ENCODE measurements at regions not wholly inside any gene's neighbourhood (a gene's known extent, or its start where the extent isn't known, plus 50 kb on each side); places are given as distances from the start of the nearest gene placed in this dataset.

- in situ Hi-C loops (cut with HindIII; ENCODE audit: low pct_unique_long_range_greater_than_20kb, low sequenced_read_pairs), result no loop called here
- TF ChIP-seq JUND (IDR thresholded peaks at IDR 0.05; ENCODE audit: low read depth), result no peak
- DNase-seq (ENCODE audit: low read depth in 1 of 2, low spot score in 1 of 2), result no peak
Measured at GRCh38 chr6:137651591-137652335, 157.6 kb upstream of the OLIG3 start.

DNA sequence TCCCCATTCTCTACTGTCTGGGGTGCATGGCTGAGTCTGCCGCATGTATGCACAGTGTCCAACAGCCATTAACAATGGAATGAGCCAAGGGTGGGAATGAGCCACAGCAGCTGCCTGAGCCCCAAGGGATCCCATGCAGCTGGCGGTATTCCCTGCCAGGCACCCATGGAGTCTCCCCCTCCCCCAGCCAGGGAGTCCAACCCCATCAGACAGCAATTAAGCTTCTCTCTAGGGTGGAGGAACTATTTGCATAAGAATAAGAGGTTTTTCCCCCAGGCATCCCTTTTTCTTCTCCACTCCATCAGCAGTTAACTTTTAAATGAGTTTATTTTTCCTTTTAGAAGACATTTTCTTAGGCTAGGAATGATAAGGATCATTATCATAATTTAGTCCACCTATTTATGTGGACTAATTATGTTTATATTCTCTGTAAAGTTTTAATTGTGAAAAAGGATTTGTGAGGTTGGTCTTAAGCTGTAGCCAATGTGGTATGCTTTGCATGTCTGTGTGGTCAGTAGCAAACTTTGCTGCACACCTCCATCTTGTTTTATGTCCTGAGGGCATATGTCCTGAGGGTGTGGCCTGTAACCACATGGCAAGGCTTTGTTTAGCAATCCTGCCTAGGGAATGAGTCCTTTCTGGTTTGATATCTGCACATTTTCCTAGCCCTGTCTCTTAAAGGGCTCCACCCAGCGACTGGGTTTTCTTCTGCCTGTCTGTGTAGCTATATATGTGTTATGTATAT, 158.9 kb upstream of the OLIG3 start:
- no peak for TF ChIP-seq JUND (IDR thresholded peaks at IDR 0.05; ENCODE audit: low read depth)
- in situ Hi-C loops (cut with HindIII; ENCODE audit: low pct_unique_long_range_greater_than_20kb, low sequenced_read_pairs), result no loop called here
- no peak for DNase-seq (ENCODE audit: low read depth in 1 of 2, low spot score in 1 of 2)

GRCh38 chr6:137653706-137654059, 159.5 kb upstream of the OLIG3 start:
- in situ Hi-C loops (cut with HindIII; ENCODE audit: low pct_unique_long_range_greater_than_20kb, low sequenced_read_pairs), result no loop called here
- TF ChIP-seq JUND (IDR thresholded peaks at IDR 0.05; ENCODE audit: low read depth), result no peak
- no peak for DNase-seq (ENCODE audit: low read depth in 1 of 2, low spot score in 1 of 2)

GRCh38 chr6:137654365-137654981, 160.3 kb upstream of the OLIG3 start:
- no peak for DNase-seq (ENCODE audit: low read depth in 1 of 2, low spot score in 1 of 2)
- in situ Hi-C loops (cut with HindIII; ENCODE audit: low pct_unique_long_range_greater_than_20kb, low sequenced_read_pairs), result no loop called here
- no peak for TF ChIP-seq JUND (IDR thresholded peaks at IDR 0.05; ENCODE audit: low read depth)

GRCh38 chr6:137655291-137655690, 161.1 kb upstream of the OLIG3 start:
- no peak for DNase-seq (ENCODE audit: low read depth in 1 of 2, low spot score in 1 of 2)
- in situ Hi-C loops (cut with HindIII; ENCODE audit: low pct_unique_long_range_greater_than_20kb, low sequenced_read_pairs), result no loop called here
- no peak for TF ChIP-seq JUND (IDR thresholded peaks at IDR 0.05; ENCODE audit: low read depth)

- in situ Hi-C loops (cut with HindIII; ENCODE audit: low pct_unique_long_range_greater_than_20kb, low sequenced_read_pairs), result no loop called here
Measured at GRCh38 chr6:137656735-137657134, 162.5 kb upstream of the OLIG3 start.

DNA sequence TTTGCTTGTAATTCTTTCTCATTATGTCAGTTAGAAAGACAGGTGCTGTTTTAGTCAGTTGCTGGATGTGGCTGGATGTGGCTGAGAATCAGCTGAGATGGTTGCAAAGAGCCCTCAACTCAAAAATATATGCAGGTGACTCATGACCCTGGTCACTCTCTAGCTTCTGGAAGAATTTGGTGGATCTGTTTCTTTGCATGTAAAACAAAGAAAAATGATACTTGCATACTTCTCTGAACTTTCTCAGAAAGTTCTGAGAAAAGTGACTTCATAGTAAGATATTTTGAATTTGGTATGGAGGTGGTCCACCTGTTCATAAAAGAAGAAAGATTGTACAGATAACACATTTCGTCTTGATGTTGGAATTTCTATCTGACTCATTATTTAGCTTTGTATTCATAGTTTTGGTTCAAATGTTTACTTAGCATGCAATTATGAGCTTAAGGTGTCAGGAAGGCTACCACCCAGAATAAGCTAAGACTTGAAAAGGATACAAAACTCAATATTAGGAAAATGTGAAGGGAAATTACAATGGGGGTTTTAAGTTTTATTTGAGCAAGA, 163.2 kb upstream of the OLIG3 start:
- peak in 1 of 2 experiments; percentile 5 for DNase-seq (ENCODE audit: low read depth in 1 of 2, low spot score in 1 of 2)
- no peak for TF ChIP-seq JUND (IDR thresholded peaks at IDR 0.05; ENCODE audit: low read depth)
- in situ Hi-C loops (cut with HindIII; ENCODE audit: low pct_unique_long_range_greater_than_20kb, low sequenced_read_pairs), result no loop called here

More at GRCh38 chr6:137656735-137657134, 162.5 kb upstream of the OLIG3 start:
- no peak for DNase-seq (ENCODE audit: low read depth in 1 of 2, low spot score in 1 of 2)
- no peak for TF ChIP-seq JUND (IDR thresholded peaks at IDR 0.05; ENCODE audit: low read depth)

DNA sequence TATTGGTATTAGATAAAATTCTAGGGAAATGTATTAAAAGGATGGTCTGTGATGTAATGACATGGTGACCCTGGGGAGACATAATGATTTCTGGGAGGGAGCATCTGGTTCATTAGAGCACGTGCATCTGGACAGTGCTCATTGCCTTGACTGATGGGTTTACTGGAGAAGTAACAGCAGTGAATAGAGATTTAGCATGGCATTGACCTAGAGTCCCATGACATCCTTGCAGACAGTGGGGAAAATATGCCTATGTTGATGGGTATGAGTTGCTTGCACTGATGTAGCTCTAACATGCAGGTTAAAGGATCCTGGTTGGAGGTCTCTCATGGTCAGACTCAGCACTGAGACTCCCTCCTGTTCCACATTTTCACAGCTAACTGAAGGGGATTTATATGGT, 164.1 kb upstream of the OLIG3 start:
- no peak for DNase-seq (ENCODE audit: low read depth in 1 of 2, low spot score in 1 of 2)
- in situ Hi-C loops (cut with HindIII; ENCODE audit: low pct_unique_long_range_greater_than_20kb, low sequenced_read_pairs), result no loop called here
- TF ChIP-seq JUND (IDR thresholded peaks at IDR 0.05; ENCODE audit: low read depth), result no peak

DNA sequence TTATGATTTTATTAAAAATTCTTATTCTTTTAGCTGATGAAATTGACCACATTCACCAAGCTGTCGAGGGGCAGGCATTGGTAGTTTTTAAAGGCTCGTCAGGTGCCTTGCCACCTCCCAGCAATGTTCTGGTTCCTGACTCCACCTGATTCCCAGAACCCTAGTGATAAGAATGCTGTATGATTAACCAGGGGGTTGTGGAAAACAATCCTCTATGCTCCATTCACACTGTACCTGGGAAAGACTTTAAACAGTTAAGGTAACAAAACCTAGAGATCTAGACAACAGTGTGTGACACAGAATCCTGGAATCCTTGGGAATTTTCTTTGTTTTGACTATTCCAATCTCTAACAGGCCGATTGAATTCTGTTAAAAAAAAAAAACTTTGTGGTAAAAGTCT, 165.7 kb upstream of the OLIG3 start:
- in situ Hi-C loops (cut with HindIII; ENCODE audit: low pct_unique_long_range_greater_than_20kb, low sequenced_read_pairs), result no loop called here
- TF ChIP-seq JUND (IDR thresholded peaks at IDR 0.05; ENCODE audit: low read depth), result no peak
- no peak for DNase-seq (ENCODE audit: low read depth in 1 of 2, low spot score in 1 of 2)

GRCh38 chr6:137660296-137660731, 166.1 kb upstream of the OLIG3 start:
- DNase-seq (ENCODE audit: low read depth in 1 of 2, low spot score in 1 of 2), result no peak
- in situ Hi-C loops (cut with HindIII; ENCODE audit: low pct_unique_long_range_greater_than_20kb, low sequenced_read_pairs), result no loop called here
- TF ChIP-seq JUND (IDR thresholded peaks at IDR 0.05; ENCODE audit: low read depth), result no peak

DNA sequence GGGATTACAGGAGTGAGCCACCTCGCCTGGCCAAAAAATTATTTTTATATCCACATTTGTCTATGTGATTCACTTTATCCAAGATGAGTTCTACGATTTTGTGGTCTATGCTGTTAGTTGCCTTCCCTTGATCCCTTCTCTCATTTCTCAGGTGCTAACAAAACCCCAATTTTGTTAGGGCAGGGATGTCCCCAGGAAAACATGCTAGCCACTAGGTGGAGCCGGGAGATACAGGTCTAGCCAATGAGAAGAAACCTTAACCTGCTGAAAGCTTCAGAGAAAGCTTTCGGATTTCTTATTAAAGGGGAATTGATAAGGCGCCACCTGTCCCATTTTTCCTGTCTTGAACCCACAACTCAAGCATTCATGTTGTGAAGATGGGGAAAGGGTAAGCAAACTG, 167.4 kb upstream of the OLIG3 start:
- in situ Hi-C loops (cut with HindIII; ENCODE audit: low pct_unique_long_range_greater_than_20kb, low sequenced_read_pairs), result no loop called here
- peak in 1 of 2 experiments; percentile 46 for DNase-seq (ENCODE audit: low read depth in 1 of 2, low spot score in 1 of 2)

DNA sequence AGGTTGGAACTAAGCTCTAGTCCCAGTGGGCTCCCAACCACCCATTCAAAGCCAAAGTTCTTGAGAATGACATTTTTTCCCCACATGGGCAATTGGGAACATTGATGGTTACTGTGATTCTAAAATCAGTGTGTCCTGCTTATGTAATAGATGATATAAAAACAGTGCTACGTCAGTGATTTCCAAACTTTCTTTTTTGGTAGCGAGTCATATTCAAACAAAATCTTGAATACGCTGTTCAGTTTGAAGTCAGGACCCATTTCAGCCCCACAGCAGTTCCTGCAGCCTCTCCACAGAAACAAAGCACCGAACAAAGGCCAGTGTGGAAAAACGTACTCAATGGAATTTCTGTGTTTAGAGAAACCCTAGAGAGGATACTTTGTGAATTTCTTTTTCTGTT, 170.0 kb upstream of the OLIG3 start:
- TF ChIP-seq JUND (IDR thresholded peaks at IDR 0.05; ENCODE audit: low read depth), result no peak
- in situ Hi-C loops (cut with HindIII; ENCODE audit: low pct_unique_long_range_greater_than_20kb, low sequenced_read_pairs), result no loop called here
- DNase-seq (ENCODE audit: low read depth in 1 of 2, low spot score in 1 of 2), result no peak

More for the DNA sequence above, 167.4 kb upstream of the OLIG3 start:
- no peak for TF ChIP-seq JUND (IDR thresholded peaks at IDR 0.05; ENCODE audit: low read depth)

Data from T47D (cell line).